OCI-LY3 (cell line): ENCODE measurements at regions not wholly inside any gene's neighbourhood (a gene's known extent, or its start where the extent isn't known, plus 50 kb on each side); places are given as distances from the start of the nearest gene placed in this dataset.
"Not testable (repeated sequence)": the region's sequence is repeated elsewhere in the genome, so short reads cannot be mapped to it uniquely, and the experiment has no call there.

Experiments
- H2AFZ ChIP-seq: fragments of 200-600, 300-600 bp; shearing (Covaris generic); 2 replicates; pipeline ENCODE4 v1.6.0; 2014; ENCODE audit warnings: antibody characterized with exemption, low read depth, low read length
- H3K27ac ChIP-seq: fragments of 200-600, 300-600 bp; sonication (generic); 2 replicates; pipeline ENCODE4 v1.5.1; 2014; ENCODE audit warnings: mild to moderate bottlenecking, low read length, moderate library complexity, mixed read lengths
- H3K27me3 ChIP-seq: fragments of 200-600, 300-600 bp; sonication (generic); 2 replicates; pipeline ENCODE4 v1.6.1; 2014; ENCODE audit warnings: low read depth, low read length, mixed read lengths
- H3K36me3 ChIP-seq: fragments of 200-600, 300-600 bp; sonication (generic); replicated peaks from 2 replicates; pipeline ENCODE3; 2014; ENCODE audit warnings: low read depth, low read length, mixed read lengths
- H3K4me1 ChIP-seq: fragments of 300-600, 200-600 bp; sonication (generic); 2 replicates; pipeline ENCODE4 v1.6.1; 2014; ENCODE audit warnings: low read length, mixed read lengths
- H3K4me2 ChIP-seq: fragments of 200-600, 300-600 bp; sonication (generic); 2 replicates; pipeline ENCODE4 v1.6.1; 2014; ENCODE audit warnings: low read length, mixed read lengths
- H3K4me3 ChIP-seq: fragments of 300-600, 200-600 bp; sonication (generic); 2 replicates; pipeline ENCODE4 v1.5.1; 2014; ENCODE audit warnings: antibody characterized with exemption, mild to moderate bottlenecking, low read length, moderate library complexity
- H3K79me2 ChIP-seq: fragments of 300-600, 200-600 bp; shearing (Covaris generic); 2 replicates; pipeline ENCODE4 v1.6.1; 2014; ENCODE audit warnings: mild to moderate bottlenecking, low read length, mixed read lengths
- H3K9ac ChIP-seq: fragments of 300-600, 200-600 bp; shearing (Covaris generic); 2 replicates; pipeline ENCODE4 v1.6.0; 2014; ENCODE audit warnings: mild to moderate bottlenecking, low read length, moderate library complexity
- H3K9me3 ChIP-seq: fragments of 200-600, 300-600 bp; shearing (Covaris generic); 2 replicates; pipeline ENCODE4 v1.6.1; 2014; ENCODE audit warnings: low read length, mixed read lengths; ENCODE audit not compliant: insufficient read depth
- H4K20me1 ChIP-seq: fragments of 200-600, 300-600 bp; sonication (generic); 2 replicates; pipeline ENCODE4 v1.6.1; 2016; ENCODE audit warnings: low read length, mixed read lengths; ENCODE audit not compliant: insufficient read depth
- CTCF ChIP-seq: fragments of 200-600, 300-600 bp; sonication (generic); IDR thresholded peaks from 2 replicates; pipeline ENCODE4 v1.5.1; 2014; ENCODE audit warnings: antibody characterized with exemption, low read length, low read depth
- EZH2phosphoT487 ChIP-seq: fragments of 200-600 bp; shearing (Covaris generic); IDR thresholded peaks from 2 replicates; pipeline ENCODE4 v1.6.1; 2018; ENCODE audit warnings: antibody characterized with exemption, mixed run types, low read depth

- Histone ChIP-seq H3K9ac (no peak overlapping the region), H3K4me1 (no peaks in the 10 kb centered on the region), H3K4me2 (no peak overlapping the region), H3K79me2 (no peaks in the 10 kb centered on the region), H4K20me1 (no peaks in the 10 kb centered on the region), H2AFZ (no peak overlapping the region), H3K27me3 (no peaks in the 10 kb centered on the region), H3K4me3 (no peak overlapping the region), H3K9me3 (no peaks in the 10 kb centered on the region), H3K36me3 (no peaks in the 10 kb centered on the region), H3K27ac (no peak overlapping the region)
- TF ChIP-seq CTCF, result no peak
Measured at GRCh38 chr2:234357666-234358065, 139.2 kb downstream of the ARL4C start.

GRCh38 chr2:234355808-234356365 is 141.0 kb downstream of the ARL4C start:
- no peak overlapping the region for H3K9ac ChIP-seq
- no peak overlapping the region for H2AFZ ChIP-seq
- H3K4me2 ChIP-seq, result no peak overlapping the region
- TF ChIP-seq CTCF, result no peak
- no peak for TF ChIP-seq EZH2phosphoT487
- H3K27me3 ChIP-seq, result no peaks in the 10 kb centered on the region
- no peaks in the 10 kb centered on the region for H3K79me2 ChIP-seq
- H3K36me3 ChIP-seq, result no peaks in the 10 kb centered on the region
- H4K20me1 ChIP-seq, result no peaks in the 10 kb centered on the region
- H3K4me1 ChIP-seq, result no peaks in the 10 kb centered on the region
- no peaks in the 10 kb centered on the region for H3K9me3 ChIP-seq
- no peak overlapping the region for H3K27ac ChIP-seq
- H3K4me3 ChIP-seq, result no peak overlapping the region

GRCh38 chr2:234355021-234355720 is 141.7 kb downstream of the ARL4C start:
- Histone ChIP-seq H3K36me3 (no peaks in the 10 kb centered on the region), H3K9me3 (no peaks in the 10 kb centered on the region), H3K9ac (no peak overlapping the region), H3K4me2 (no peak overlapping the region), H3K79me2 (no peaks in the 10 kb centered on the region), H3K27ac (no peak overlapping the region), H2AFZ (no peak overlapping the region), H3K4me3 (no peak overlapping the region), H3K27me3 (no peaks in the 10 kb centered on the region), H4K20me1 (no peaks in the 10 kb centered on the region), H3K4me1 (no peaks in the 10 kb centered on the region)
- TF ChIP-seq CTCF, result no peak
- TF ChIP-seq EZH2phosphoT487, result no peak

- H4K20me1 ChIP-seq, result no peaks in the 10 kb centered on the region
- no peak overlapping the region for H2AFZ ChIP-seq
- H3K27me3 ChIP-seq, result no peaks in the 10 kb centered on the region
- no peaks in the 10 kb centered on the region for H3K79me2 ChIP-seq
- TF ChIP-seq EZH2phosphoT487 (no peak), CTCF (no peak)
- no peak overlapping the region for H3K4me2 ChIP-seq
- no peak overlapping the region for H3K27ac ChIP-seq
- H3K9me3 ChIP-seq, result no peaks in the 10 kb centered on the region
- no peak overlapping the region for H3K4me3 ChIP-seq
- no peaks in the 10 kb centered on the region for H3K4me1 ChIP-seq
- H3K36me3 ChIP-seq, result no peaks in the 10 kb centered on the region
- H3K9ac ChIP-seq, result no peak overlapping the region
Measured at GRCh38 chr2:234352270-234352669, 144.6 kb downstream of the ARL4C start.

GRCh38 chr2:234351866-234352265 is 145.0 kb downstream of the ARL4C start:
- H3K4me1 ChIP-seq, H2AFZ ChIP-seq, H4K20me1 ChIP-seq, H3K9ac ChIP-seq, H3K4me2 ChIP-seq, H3K4me3 ChIP-seq, H3K36me3 ChIP-seq, H3K9me3 ChIP-seq, H3K27ac ChIP-seq, H3K27me3 ChIP-seq, H3K79me2 ChIP-seq: not testable (repeated sequence)
